ENCODE measurements at regions not wholly inside any gene's neighbourhood (a gene's known extent, or its start where the extent isn't known, plus 50 kb on each side); places are given as distances from the start of the nearest gene placed in this dataset.

DNA sequence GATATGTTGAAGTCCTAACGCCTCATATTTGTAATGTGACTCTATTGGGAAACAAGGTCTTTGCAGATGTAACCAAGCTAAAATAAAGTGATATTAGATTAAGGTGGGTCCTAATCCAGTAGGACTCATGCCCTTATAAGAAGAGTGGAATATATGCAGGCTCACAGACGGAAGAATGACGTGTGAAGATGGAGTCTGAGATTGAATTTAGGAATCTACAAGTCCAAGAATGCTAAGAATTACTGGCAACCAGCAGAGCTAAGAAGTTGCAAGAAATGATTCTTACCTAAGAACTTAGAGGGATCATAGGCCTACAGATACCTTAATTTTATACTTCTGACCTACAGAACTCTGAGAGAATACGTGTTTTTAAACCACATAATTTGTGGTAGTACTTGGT, 350.0 kb upstream of the ST8SIA4 start:
- TF ChIP-seq, protein P1, sequence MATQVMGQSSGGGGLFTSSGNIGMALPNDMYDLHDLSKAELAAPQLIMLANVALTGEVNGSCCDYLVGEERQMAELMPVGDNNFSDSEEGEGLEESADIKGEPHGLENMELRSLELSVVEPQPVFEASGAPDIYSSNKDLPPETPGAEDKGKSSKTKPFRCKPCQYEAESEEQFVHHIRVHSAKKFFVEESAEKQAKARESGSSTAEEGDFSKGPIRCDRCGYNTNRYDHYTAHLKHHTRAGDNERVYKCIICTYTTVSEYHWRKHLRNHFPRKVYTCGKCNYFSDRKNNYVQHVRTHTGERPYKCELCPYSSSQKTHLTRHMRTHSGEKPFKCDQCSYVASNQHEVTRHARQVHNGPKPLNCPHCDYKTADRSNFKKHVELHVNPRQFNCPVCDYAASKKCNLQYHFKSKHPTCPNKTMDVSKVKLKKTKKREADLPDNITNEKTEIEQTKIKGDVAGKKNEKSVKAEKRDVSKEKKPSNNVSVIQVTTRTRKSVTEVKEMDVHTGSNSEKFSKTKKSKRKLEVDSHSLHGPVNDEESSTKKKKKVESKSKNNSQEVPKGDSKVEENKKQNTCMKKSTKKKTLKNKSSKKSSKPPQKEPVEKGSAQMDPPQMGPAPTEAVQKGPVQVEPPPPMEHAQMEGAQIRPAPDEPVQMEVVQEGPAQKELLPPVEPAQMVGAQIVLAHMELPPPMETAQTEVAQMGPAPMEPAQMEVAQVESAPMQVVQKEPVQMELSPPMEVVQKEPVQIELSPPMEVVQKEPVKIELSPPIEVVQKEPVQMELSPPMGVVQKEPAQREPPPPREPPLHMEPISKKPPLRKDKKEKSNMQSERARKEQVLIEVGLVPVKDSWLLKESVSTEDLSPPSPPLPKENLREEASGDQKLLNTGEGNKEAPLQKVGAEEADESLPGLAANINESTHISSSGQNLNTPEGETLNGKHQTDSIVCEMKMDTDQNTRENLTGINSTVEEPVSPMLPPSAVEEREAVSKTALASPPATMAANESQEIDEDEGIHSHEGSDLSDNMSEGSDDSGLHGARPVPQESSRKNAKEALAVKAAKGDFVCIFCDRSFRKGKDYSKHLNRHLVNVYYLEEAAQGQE (IDR thresholded peaks at IDR 0.05; ENCODE audit: borderline replicate concordance), result no peak
- TF ChIP-seq, protein P2, sequence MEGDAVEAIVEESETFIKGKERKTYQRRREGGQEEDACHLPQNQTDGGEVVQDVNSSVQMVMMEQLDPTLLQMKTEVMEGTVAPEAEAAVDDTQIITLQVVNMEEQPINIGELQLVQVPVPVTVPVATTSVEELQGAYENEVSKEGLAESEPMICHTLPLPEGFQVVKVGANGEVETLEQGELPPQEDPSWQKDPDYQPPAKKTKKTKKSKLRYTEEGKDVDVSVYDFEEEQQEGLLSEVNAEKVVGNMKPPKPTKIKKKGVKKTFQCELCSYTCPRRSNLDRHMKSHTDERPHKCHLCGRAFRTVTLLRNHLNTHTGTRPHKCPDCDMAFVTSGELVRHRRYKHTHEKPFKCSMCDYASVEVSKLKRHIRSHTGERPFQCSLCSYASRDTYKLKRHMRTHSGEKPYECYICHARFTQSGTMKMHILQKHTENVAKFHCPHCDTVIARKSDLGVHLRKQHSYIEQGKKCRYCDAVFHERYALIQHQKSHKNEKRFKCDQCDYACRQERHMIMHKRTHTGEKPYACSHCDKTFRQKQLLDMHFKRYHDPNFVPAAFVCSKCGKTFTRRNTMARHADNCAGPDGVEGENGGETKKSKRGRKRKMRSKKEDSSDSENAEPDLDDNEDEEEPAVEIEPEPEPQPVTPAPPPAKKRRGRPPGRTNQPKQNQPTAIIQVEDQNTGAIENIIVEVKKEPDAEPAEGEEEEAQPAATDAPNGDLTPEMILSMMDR (IDR thresholded peaks at IDR 0.05; ENCODE audit: poor library complexity, severe bottlenecking), result no peak
- TF ChIP-seq POLR2AphosphoS5 (IDR thresholded peaks at IDR 0.05) (no peak), SMC3 (conservative IDR thresholded peaks at IDR 0.05; ENCODE audit: poor library complexity) (no peak), EZH2 (IDR thresholded peaks at IDR 0.05; ENCODE audit: borderline replicate concordance, insufficient read depth, low read length, poor library complexity, severe bottlenecking) (no peak)
